HG03196 (cell line): ENCODE measurements at regions not wholly inside any gene's neighbourhood (a gene's known extent, or its start where the extent isn't known, plus 50 kb on each side); places are given as distances from the start of the nearest gene placed in this dataset.
"Not testable (repeated sequence)": the region's sequence is repeated elsewhere in the genome, so short reads cannot be mapped to it uniquely, and the experiment has no call there.

Experiments
- ATAC-seq: cut with Tn5 transposase; IDR thresholded peaks from one replicate; pipeline ENCODE4 v1.9.1; 2021; ENCODE audit not compliant: unreplicated experiment

DNA sequence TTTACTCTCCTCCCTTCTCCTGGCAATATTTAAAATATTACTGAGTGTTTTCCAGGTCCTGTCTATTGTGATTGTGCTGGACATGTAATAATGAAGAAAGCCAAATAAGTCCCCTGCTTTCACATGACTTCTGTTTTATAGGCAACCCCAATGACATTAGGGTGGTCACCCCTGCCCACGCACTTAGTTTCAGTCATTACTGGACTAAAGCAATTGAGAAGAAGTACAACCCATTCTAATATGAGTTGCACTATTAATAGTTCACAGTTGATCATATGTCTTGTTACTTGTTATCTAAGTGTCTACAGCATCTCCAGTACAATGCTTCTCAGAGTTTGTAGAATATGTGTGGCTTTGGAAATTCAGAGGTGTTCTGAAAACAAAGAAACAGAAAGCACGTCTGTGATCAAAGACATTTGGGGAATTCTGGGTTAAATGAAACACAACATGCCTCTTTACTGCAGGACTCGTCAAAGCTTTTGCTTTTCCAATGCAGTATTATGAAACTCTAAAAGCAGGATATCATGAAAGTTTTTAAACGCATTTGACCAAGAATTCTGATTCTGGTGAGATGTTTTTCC is 789.5 kb downstream of the DHX35 start:
- no peak for ATAC-seq

DNA sequence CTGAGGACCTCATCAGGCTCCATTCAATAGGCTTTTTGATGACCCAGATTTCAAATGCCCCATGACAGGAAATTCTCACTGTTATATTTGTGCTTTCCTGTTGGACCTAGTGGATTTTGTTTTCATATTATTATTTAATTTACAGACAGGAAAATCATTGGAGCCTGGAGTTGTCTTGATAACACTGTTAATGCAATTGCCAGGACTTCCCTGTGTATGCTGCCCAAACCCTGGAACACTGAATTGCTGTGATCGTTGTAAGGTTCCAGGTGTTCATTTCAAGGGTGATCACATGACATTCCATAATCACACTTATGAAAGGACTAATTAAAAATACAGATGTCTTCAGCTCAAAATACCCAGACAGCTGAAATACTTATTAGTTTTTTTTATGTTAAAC is 783.2 kb downstream of the DHX35 start:
- ATAC-seq, result no peak

DNA sequence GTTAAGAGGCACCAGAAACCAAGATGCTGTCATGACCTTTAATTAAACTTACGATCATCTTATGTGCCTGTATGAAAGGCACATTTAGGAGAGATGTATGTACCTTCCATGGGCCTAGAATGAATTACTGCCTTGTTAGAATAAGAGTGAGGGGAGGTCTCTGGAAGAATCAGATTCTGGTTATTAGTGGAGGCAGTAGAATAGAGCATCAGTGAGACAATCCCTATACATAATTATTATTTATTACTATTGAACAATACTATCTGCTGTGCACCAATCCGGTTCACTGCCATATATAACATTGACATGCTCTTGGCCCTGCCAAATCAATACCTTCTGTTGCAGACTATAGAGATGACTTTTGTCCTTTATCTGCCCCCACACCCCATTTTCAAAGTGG is 776.5 kb downstream of the DHX35 start:
- no peak for ATAC-seq

DNA sequence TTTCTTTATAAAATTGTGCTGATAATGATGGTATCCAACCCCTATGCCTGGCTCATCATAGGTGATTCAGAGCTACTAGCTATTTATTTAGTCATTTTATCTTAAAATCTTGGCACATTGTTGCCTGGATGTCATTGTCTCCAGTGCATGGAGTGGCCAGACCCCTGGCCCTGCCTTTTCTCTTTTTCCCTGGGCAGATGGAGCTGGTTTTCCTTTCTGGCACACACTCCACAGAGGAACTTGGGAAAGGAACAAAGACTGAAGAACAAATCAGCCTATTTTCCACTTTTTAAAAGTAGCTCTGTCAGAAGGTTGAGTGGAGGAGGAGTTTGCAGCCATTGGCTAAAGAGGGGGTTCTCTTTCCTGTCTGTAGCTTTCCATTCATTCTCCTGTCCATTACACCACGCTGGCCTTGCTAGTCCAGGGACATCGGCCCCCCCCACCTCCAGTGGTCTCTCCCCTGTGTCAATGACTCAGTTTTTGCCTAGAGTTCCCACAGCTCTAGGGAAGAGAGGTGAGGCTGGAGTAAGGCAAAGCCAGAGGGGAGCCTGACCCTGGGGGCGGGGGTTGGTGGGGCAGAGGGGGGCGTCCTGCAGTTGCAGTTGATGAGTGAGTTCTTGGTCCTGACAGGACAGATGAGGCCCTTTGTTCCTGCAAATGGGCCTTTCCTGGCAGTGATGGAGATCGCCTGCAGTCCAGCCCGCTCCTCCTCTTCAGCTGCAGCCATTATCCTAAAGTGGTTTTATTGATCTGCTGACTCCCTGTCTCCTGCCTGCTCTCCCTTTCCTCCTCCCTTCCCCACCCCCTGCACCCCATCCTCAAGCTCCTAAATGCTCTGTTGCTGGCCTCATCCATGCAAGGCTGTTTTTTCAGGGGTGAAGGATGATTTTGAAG is 774.5 kb downstream of the DHX35 start:
- no peak for ATAC-seq

DNA sequence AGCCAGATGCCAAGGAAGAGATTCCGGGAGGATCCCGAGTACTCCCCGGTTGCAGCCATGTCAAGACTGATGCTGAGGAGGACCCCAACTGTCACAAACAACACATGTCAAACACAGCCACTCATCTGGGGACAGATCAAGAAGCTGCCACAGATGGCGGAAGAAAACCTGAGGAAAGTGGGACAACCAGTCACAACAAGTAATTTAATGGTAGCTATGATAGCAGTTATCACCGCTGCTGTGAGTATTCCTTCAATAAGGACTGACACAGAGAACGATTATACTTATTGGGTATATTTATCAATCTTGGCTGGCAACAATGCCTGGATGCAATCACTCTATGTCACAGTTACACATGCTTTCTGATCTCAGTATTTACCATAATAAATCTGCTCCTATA is 763.4 kb downstream of the DHX35 start:
- ATAC-seq, result not testable (repeated sequence)

DNA sequence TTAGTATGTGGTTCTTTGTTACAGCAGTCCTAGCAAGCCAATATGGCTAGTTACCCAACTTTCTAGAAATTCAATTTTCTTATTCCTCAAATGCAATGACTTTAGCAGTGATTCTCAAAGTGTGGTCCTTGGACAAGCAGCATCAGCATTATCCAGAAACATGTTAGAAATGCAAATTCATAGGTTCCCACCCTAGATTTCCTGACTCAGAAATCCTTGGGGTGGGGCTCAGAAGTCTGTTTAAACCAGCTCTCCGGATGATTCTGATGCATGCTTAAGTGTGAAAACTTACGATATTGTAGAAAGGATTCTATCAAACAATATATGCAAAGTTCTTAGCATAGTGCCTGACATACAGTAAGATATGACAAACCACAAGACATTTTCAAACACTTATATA is 757.1 kb downstream of the DHX35 start:
- no peak for ATAC-seq

DNA sequence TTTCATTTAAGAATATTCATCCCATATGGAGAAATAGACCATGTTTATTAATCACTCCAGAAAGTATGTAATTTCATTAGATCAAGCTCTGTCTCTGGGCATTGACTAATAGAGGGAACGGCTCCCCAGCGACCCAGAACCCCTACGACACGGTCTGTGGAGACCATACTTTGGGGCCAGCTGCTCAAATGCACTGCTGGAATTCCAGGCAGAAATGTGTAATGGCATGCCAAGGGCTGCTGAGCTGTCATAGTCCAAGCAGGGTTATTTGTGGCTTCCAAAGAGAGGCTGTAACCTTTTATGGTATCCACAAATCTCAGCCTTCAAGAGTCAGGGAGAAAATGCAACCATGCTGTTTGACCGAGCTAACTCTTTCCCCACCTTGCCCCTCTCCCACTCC is 755.8 kb downstream of the DHX35 start:
- no peak for ATAC-seq

DNA sequence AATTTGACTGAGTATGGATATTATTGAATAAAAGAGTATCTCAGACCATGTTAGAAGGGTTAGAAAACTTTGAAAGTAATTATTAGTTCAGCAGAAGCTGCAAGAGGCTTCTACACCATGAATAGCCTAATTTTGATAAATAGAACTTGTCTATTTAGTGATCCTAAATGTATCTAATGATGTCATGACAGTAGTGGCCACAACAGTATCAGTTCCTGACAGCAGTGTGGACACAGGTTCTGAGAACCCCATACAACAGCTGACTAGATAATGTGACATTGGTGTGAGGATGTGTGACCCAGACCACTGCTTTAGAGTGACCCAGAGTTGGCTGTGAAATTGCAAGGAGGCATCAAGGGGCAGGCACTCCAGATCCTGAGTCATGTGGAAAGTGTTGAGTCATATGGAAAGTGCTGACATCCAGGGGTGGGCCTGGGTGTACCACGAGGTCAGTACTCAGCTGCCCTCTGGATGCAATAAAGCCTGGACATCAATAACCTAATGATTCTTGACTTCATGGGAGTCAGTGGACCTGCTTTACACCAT is 754.7 kb downstream of the DHX35 start:
- ATAC-seq, result no peak

DNA sequence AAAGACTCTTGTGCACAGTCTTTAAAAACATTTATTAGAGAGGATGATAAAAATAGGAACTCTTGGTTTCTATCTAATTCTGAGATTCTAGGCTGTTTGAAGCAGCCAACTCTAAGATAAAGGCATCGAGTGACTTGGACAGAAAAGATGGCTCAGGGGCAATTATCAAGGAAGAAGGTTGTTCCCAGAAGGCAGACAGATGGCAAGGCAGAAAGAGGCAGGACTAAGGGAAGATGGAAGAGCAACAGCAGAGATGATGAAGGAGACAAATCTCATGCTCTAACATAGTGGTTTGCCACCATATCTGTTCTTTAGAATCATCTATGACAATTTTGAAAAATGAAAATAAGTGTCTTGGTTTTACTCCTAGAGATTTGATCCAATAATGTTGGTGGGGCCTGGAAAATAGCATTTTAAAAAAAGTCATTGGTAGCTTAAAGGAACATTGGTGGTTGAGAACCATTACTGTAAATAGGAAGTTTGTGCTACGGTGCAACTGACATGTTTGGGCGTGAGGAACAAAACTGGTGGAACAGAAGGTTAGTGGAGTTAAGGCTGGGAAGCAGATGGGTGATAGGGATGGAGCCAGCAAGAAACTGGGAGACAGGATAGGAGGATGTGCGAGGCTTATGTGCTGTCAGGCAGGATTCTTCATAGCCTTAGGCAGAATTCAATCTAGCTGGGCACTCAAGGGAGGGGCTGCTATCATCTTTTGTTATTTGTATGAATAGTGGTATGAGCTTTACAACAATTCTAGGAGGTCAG is 751.1 kb downstream of the DHX35 start:
- no peak for ATAC-seq

DNA sequence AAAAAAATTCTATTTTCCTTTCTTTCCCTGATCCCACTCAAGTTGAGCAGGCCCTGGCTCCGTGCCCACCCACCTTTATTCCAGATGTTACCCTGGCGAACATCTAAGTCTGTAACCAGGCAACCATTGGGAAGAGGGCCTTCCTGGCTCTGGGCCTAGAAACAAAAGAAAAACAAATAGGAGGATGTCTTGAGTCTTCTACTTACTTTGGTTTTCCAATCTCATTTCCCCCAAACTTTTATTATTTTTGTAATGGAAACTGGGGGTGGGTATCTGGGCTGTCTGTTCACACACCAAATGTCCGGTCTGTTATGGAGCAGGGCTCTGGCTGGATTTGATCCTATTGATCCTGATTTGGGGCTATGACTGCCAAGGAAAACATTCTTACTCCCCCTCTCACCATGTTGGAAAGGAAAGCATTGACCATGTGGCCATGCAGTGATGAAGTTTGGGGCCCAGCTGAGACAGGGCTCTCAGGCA is 744.1 kb downstream of the DHX35 start:
- ATAC-seq, result no peak

DNA sequence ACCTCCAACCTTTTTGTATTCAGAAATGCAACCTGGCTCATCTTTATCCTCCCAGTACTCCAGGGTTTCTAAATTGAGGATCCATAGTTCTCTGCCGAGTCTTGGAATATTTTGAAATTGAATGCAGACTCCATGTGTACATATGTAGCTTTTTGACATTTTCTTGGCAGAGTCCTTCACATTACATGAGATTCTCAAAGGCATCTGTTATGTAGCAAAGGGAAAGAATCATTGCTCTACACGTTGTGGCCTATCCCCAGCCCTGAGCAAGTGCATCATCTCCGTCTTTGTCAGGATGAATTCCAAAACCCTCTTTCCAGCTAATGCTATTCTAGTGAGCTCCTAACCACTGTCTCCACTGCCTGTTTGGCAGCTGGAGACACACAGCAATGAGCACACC is 742.9 kb downstream of the DHX35 start:
- no peak for ATAC-seq

DNA sequence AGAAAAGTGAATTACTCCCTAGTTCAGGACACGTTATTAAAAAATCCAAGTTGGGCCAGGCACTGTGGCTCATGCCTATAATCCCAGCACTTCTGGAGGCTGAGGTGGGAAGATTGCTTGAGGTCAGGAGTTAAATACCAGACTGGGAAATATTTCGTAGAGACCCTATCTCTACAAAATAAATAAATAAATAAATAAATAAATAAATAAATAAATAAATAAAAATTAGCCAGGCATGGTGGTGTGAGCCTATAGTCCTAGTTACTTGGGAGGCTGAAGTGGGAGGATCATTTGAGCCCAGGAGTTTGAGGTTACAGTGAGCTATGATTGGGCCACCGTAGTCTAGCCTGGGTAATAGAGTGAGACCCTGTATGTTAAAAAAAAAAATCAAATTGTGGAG is 741.2 kb downstream of the DHX35 start:
- not testable (repeated sequence) for ATAC-seq

DNA sequence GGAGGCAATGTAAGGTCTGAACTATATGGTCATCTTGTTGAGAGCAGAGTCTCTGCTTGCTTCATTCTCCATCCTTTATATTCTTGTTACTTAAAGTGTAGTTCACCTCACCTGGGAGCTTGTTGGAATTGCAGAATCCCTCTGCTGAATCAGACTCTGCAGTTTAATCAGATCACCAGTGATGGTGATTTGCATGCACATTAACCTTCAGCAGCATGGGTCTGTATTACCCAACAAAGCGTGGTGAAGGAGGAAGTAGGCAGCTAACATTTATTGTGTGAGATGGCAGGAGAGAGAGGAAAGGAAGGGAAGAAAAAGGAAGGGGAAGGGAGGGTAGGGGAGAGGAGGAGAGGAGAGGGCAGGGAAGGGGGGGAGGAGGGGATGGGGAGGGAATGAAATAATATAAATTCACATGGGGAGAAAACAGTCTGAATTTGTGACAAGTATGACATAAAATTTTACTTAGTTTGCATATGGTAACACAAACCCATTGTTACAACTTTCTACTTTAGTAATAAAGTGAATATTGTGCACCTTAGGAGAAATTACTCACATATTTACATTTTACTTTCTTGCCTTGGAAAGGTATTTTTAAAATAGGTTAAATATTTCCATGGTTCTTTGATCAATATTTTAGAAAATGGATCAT is 740.7 kb downstream of the DHX35 start:
- no peak for ATAC-seq

DNA sequence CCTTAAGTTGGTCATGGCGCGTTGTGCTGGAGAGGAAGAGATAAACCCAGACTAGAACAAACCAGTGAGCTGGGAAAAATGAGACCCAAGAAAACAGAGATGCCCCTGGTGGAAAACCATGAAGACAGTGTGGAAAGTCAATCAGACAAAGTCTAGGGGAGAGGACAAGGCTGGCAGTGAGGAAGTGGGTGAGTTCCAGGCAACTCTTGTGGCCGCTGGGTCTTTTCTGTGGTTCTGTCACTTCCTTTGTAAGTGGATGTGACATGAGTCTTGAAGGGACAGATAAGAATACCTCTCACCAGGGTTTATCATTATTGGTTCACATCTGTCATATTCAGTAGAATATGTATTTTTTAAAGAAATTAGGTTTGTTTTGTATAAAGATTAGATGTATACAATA is 738.4 kb downstream of the DHX35 start:
- ATAC-seq, result no peak

DNA sequence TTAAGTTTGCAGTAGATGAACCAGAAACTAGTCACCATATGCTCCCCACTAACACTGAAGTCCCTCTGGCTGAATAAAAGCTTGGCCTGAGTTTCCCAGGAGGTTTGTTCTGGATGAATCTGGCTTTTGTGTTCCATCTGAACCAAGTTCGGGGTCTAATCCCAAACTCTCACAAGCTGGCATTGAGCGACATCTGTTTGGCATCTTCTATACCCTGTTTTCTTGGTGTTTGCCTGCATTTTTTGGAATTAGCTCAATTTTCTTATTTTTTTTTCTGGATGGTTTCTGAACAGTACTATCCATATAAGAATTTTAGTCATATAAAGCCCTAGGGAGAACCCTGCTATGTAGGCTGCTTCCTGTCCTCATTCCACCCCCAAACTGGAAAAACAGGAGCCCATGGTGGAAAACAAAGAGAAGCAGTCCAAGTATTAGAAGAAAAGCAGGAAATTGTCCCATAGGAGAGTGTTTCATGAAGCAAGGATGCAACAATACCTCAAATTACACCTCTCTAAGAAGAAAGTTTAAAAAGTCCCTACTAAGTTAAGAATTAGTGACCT is 737.1 kb downstream of the DHX35 start:
- no peak for ATAC-seq

DNA sequence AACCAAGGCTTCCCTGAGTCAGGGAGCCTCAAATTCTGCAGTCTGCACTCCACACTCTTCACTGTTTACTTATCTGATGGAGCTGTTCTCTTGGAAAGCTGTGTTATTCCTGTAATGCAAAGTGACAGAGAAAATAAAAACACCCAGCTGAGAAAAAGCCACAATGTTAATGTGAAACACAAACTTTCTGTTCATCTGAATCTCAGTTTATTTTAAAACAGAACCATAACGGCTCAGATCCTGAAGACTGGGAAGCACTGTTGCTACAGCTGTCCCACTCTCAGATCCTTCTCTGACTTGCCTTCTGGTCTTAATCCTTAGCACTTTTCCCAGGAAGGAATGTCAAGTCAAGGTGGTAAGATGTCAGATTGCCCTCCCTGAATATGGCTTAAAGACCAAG is 736.6 kb downstream of the DHX35 start:
- ATAC-seq, result no peak

DNA sequence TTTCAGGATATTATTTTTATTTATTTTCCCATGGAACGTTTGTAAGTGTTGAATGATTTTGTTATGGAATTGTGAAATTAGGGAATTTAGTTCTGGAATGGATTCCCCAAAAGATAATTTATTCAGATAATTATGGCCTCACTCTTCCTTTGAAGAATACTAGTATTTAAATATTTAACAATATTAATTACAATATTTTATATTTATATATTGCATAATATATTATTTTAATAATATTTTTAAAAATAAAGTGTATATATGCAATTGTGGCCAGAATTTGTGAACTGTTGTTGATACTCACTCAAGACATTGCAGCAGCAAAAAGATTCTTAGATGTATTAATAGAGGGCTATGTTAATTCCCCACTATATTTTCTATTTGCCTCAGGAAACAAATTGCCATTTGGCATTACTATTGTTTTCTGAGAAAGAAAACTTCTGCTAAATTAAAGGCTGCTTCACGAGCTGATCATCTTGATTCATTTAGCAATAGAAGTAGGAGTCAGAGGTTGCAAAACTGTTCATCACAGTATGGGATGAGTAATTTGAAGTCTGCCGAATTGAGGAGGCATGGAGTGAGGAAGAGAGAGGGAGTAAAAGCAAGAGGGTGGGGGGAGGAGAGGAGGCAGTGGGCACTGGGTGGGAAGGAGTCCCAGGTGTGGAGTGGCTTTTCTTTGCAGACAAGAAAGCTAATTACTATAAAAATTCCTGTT is 729.2 kb downstream of the DHX35 start:
- no peak for ATAC-seq

DNA sequence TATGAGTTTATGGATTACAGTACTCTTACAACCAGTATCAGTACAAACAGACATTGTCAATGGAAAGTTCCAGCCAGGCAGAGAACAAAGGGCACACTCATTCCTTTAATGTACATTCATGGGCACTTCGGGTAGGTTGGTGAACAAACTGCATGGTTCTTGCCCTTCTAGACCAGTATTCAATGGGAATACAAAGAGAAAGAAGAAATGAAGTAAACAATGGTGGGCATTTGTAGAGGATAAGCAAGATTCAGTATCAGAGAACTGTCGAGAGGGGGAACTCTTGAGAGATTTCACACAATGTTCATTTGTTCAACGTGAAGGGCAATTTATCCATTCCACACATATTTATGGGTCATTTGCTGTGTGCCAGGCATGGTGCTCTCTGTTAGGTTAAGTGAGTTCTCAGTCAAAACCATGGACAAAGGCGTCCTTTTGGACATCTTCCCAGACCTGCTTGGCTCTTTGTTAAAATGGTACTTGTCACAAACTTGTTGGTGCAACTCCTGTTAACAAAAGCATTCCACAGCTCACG is 714.8 kb downstream of the DHX35 start:
- no peak for ATAC-seq

DNA sequence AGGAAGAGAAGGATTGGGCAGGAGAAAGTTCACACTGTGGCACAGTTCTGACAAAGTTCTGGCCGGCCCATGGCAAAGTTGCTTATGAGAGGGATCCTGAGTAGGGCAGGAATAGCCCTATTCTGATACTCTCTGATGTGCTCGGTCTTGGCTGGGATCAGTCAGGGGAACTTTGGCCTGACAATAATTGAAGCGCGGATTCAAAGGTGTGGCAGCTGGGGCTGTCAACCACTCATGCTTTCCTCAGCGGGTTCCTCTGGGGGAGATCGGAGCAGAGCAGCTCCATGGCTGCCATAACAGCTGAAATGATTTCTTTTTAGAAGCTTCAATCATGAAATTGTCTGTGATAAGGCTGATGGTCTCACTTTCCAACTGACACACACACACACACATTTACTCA is 714.1 kb downstream of the DHX35 start:
- ATAC-seq, result no peak

DNA sequence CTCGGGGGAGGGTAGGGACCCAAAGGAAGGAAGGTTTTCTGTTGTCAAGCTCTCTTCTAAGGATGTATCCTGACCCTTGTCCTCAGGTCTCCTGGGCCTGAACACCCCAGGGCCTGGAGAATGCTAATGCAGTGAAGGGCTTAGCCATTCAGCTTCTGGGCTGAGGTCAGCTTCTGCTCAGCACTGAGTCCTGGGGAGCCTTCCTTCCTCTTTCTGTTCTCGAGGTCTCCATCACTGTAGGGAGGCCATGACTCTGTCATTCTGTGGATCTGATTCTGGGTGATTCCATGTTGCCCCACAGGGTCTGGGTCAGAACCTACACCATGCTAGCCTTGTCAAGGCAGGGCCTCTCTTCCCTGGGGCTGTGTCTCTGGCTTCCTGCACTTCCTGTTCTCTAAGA is 712.7 kb downstream of the DHX35 start:
- ATAC-seq, result no peak
